DMS79 treated with DMSO at 0.1 percent for 48 hours (cell line): ENCODE measurements at regions not wholly inside any gene's neighbourhood (a gene's known extent, or its start where the extent isn't known, plus 50 kb on each side); places are given as distances from the start of the nearest gene placed in this dataset.

ENCODE experiments used
- DNase-seq: peaks from one replicate; lab custom pipeline; 2025; lab: John Stamatoyannopoulos, UW

DNA sequence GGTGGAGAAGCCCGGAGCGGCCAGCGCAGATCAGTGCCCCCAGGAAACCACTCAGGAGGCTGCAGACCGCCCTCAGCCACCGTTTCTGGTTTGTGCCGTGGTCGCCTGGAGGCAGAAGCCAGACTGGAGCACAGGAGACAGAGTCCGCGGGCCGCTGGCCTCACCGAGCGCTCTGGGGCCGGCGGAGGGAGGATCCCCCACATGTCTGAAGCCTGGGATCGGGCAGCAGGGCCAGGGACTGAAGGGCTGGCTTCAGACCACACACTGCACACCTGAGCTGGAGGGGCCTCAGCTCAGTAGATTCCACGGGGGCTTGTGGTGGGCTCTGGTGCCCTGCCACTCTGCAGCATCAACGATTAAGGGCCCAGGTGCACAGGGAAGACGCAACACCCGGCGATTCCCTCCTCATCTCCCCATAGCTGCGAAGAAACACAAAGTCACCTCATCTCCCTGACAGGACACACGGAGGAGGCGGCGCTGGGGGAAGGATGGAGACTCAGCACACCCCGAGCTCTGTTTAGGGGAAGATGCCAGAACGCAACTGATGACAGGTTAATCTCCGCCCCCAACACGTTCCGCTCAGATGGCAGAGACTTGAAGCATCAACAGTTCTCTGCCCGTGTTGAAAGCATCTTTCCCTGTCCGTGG lies 408.1 kb downstream of the GALR1 start:
- DNase-seq: no peak

- no peak for DNase-seq
Measured at GRCh38 chr18:77658299-77658662, 408.6 kb downstream of the GALR1 start.

GRCh38 chr18:77658751-77659448 lies 409.3 kb downstream of the GALR1 start:
- DNase-seq: no peak

GRCh38 chr18:77666613-77667012 lies 417.0 kb downstream of the GALR1 start:
- DNase-seq: no peak

GRCh38 chr18:77668219-77668618 lies 418.6 kb downstream of the GALR1 start:
- DNase-seq: no peak

DNA sequence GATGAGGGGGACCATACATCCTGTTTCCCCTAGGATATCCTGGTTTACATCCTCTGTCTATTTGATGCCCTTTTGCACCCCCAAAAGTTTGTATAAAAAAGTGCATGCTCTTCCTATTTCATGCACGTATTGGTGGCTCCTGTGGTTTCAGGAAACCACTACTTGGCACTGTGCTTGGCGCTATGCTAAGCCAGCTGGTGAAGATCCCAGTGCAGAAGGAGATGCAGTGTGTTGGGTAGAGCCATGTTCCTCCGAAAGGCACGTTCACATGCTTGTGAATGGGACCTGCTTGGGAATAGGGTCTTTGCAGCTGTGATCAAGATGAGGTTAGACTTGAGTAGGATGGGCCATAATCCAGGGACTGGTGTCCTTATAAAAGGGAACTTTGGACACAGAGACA lies 419.7 kb downstream of the GALR1 start:
- no peak for DNase-seq

DNA sequence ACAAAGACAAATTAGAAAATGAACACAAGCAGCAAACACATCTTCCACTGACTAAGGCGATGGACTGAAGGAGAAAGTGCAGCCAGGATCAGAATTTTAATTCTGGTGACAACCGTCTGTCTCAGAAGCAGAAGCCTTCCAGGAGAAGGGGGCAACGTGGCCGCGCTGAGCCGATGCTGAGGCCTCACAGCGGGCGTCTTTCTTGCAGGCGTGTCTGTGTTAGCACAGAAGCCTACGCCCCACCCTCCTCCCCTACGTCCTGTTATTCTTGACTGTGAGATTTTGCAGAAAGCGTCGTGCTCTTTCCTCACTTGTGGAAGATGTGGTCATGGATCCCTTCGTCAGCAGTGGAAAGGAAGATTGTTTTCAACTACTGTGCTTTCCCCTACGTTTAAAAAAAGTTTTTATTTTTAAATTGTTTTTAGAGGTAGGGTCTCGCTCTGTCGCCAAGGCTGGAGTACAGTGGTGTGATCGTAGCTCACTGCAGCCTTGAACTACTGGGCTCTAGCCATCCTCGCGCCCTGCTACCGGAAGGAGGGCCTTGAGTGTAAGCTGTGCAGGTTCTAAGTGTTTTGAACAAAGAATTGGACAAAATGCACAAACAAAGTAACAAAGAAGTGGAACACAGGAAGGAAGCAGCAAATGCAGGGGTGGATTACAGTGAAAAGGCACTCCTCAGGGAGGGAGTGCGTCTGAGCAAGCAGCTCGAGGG lies 422.0 kb downstream of the GALR1 start:
- peak; percentile 5 for DNase-seq

GRCh38 chr18:77676910-77677309 lies 427.3 kb downstream of the GALR1 start:
- DNase-seq: peak; percentile 6

DNA sequence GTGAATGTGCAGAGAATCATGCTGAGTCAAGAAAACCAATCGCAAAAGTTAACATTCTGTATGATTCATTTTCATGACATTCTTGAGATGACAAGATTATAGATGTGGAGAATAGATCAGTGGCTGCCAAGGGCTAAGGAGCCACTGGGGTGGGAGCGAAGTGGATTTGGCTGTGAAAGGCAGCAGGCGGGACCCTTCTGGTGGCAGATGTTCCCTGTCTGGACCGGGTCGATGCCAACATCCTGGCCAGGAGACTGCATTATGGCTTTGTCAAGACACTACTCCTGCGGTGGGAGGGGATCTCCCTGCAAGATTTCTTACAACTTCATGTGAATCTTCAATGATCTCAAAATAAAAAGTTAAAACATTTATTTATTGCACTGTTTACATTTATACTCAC lies 427.9 kb downstream of the GALR1 start:
- DNase-seq: no peak

DNA sequence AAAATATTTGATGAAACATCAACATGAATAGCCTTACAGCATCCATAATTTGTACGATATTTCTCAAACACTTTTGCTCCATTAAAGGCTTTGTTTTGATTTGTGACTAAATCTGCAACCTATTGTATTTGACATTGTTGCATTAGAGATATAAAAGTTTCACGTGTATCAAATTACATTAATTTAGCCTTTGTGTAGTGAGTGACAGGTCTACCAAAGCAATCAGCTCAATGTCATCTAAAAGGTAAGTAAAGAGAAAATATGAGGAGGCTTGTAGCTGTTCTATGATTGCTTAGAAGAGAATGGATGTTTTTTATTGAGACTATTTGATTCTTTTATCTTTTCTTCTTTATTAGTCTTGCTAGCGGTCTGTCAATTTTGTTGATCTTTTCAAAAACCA lies 430.2 kb downstream of the GALR1 start:
- no peak for DNase-seq

DNA sequence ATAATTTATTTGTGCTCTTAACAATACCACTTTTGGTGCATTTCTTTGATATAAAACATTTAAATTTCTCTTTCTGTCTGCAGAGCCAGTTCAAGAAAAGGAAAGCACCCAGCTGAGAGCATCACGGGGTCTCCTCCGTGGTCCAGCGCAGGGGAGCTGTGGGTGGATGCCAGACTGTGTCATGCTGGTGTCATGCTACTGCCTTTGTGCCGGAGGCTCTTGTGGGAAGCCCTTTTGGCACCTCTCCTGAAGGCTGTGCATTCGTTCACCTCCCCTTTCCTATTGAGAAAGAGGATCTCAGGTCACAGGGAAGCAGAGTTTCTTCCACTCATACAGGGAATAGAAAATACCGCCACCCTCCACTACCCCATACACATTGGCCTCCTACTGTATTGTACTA lies 450.4 kb downstream of the GALR1 start:
- DNase-seq: no peak

- no peak for DNase-seq
Measured at GRCh38 chr18:77701977-77702376, 452.3 kb downstream of the GALR1 start.

DNA sequence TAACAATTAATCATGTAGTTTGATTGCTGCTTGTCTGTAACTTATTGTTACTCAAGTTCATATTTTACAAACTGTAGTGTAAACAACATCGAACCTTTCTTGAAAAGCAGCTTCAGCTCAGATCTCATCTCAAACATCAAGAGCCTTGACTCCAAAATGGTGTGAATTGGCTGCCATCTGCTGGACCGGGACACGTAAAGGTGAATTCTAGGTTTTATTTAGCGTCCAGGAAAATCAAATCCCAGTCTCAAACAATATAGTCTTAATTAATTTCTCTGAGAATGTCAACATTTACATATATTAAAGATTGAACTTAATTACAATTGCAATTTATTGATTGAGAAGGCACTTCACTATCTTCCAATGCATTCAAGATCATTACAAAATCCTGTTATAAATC lies 453.0 kb downstream of the GALR1 start:
- DNase-seq: peak; percentile 23

DNA sequence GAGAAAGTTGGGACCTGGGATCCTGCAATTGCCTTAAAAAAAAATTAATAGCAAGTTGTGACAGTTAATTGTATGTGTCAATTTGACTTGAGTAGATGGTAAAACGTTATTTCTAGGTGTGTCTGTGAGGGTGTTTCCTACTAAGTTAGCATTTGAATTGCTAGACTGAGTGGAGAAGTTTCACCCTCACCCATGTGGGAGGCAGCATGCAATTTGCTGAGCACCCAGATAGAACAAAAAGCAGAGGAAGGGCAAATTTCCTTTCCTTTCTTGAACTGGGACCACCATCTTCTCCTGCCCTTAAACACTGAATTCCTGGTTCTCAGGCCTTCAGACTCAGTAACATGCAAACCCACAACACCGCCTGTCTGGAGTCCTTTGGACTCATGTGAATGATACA lies 455.7 kb downstream of the GALR1 start:
- no peak for DNase-seq

DNA sequence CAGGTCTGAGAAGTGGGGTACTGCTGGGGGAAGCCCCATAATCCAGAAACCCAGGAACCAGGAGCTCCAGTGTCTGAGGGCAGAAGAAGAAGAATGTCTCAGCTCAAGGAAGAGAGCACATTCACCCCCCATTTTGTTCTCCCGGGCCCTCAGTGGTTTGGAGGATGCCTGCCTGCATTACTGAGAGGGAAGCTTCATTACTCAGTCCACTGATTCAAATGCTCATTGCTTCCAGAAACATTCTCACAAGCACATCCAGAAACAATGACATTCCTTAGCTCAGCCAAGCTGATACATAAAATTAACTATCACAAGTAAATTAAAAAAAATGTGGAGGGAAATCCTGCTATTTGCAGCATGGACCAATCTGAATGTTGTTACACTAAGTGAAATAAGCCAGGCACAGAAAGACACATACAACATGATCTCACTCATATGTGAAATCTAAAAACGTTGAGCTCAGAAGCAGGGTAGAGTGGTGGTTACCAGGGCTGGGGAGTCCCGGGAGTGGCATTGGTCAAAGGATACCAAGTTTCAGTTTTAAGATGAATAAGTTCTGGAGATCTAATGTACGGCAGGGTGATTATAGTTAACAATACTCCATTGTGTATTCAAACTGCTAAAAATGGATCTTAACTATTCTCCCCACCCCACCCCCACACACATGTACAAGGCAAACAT lies 459.3 kb downstream of the GALR1 start:
- DNase-seq: no peak

GRCh38 chr18:77711096-77711495 lies 461.4 kb downstream of the GALR1 start:
- no peak for DNase-seq

- no peak for DNase-seq
Measured at GRCh38 chr18:77714716-77715115, 465.1 kb downstream of the GALR1 start.

DNA sequence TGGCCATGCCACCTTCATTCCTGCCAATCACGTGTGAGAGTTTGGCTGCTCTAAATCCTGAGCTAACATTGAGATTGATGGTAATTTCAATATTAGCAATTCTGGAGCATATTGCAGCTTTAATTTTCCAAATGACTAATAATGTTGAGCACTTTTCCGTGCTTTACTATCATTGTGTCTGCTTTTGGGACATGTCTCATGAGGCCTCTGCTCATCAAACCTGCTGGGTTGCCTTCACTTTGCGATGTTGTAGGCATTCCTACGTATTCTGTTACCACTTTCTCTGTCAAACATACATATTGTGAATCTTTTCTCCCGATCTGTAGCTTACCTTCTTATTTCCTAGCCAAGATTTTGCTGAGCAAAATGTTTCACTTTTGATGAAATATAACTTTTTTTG lies 466.6 kb downstream of the GALR1 start:
- no peak for DNase-seq

- DNase-seq: no peak
Measured at GRCh38 chr18:77733292-77733903, 483.8 kb downstream of the GALR1 start.

DNA sequence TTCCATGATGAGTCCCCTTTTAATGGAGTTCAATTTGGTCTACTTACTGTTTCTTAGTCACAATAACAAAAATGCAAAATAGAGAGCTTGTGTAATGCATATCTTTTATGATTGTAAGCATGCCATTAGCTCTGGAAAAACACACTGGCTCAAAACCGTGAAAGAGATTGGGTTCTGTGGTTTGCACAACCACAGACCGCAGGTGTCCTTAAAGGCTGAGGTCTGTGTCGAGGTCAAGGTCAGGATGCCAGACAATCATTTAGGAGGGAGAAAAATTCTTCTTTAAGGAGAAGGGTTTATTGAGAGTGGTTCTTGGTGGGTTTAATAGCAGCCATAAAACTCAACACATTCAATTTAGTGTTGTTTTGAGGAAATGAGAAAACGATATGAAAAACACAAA lies 487.2 kb downstream of the GALR1 start:
- no peak for DNase-seq

GRCh38 chr18:77737405-77737804 lies 487.8 kb downstream of the GALR1 start:
- DNase-seq: no peak

GRCh38 chr18:77749089-77749488 lies 499.4 kb downstream of the GALR1 start:
- no peak for DNase-seq
